ENCODE measurements at regions not wholly inside any gene's neighbourhood (a gene's known extent, or its start where the extent isn't known, plus 50 kb on each side); places are given as distances from the start of the nearest gene placed in this dataset.

DNA sequence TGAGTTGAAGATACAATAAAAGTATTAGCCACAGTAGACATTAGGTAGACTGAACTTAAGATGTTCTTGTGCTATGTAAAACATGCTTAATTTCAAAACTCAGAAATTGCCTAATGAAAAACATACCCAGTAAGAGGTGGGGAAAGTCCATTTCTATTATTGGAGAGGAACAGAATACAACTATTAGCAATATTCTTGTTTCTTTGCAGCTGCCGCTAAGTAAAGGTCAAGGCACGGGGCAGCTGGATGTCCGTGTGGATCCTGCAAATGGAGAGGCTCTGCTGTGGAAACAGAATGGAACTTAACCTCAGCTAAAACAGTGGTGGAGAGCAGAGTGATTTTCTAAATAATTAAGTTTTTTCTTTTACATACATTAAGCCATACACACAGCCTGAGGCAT lies 139.2 kb upstream of the ARHGAP28 start:
- Histone ChIP-seq H3K9me3 (ENCODE audit: control insufficient read depth, low read length) (peaks cover 8% of the 10 kb centered on the region), H3K27ac (ENCODE audit: low read depth, low read length) (no peak overlapping the region), H3K4me3 (ENCODE audit: low read length) (no peak overlapping the region), H3K27me3 (ENCODE audit: control insufficient read depth, insufficient read depth, low read length, poor library complexity, severe bottlenecking) (no peaks in the 10 kb centered on the region), H3K36me3 (ENCODE audit: control insufficient read depth, insufficient read depth, low read length) (no peaks in the 10 kb centered on the region), H3K4me1 (ENCODE audit: control insufficient read depth, insufficient read depth, low read length) (no peaks in the 10 kb centered on the region), H3K9ac (ENCODE audit: extremely low read depth, low read length, poor library complexity, severe bottlenecking) (no peak overlapping the region)
- Mint-ChIP-seq H3K4me3 (no peak overlapping the region), H3K9me3 (peaks cover 7% of the 10 kb centered on the region), H3K36me3 (ENCODE audit: low read depth) (peaks cover 9% of the 10 kb centered on the region), H3K27ac (no peak overlapping the region), H3K4me1 (peaks cover 20% of the 10 kb centered on the region), H3K27me3 (ENCODE audit: insufficient read depth) (no peaks in the 10 kb centered on the region)
- WGBS, 2 experiments (ENCODE audit: insufficient coverage in 1 of 2, insufficient read length in 1 of 2) = 94% methylated on average over 3 of the region's 3 CpGs; no CpG with 5 or more reads in 1 of the 2 experiments
- DNase-seq = no peak
- TF ChIP-seq, protein P1, sequence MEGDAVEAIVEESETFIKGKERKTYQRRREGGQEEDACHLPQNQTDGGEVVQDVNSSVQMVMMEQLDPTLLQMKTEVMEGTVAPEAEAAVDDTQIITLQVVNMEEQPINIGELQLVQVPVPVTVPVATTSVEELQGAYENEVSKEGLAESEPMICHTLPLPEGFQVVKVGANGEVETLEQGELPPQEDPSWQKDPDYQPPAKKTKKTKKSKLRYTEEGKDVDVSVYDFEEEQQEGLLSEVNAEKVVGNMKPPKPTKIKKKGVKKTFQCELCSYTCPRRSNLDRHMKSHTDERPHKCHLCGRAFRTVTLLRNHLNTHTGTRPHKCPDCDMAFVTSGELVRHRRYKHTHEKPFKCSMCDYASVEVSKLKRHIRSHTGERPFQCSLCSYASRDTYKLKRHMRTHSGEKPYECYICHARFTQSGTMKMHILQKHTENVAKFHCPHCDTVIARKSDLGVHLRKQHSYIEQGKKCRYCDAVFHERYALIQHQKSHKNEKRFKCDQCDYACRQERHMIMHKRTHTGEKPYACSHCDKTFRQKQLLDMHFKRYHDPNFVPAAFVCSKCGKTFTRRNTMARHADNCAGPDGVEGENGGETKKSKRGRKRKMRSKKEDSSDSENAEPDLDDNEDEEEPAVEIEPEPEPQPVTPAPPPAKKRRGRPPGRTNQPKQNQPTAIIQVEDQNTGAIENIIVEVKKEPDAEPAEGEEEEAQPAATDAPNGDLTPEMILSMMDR (conservative IDR thresholded peaks at IDR 0.05) = no peak

DNA sequence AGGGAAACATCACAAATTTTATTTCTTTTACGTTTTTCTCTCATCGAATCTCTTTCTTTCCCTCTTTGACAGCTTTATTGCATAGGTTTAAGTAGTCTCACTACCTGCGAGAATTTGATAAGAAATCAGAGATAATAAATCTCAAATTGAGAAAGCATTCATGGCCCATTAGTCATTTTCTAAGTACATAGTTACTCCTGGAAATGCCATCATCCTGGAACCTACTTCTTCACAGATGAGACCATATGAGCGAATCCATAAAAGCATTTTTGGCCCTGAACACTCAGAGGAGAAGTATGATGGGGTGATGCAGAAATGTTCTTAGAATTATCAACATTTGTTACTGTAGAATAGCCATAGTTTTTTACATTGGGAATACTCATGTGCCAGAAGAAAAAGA lies 138.0 kb upstream of the ARHGAP28 start:
- TF ChIP-seq, protein P1 (conservative IDR thresholded peaks at IDR 0.05) = no peak

DNA sequence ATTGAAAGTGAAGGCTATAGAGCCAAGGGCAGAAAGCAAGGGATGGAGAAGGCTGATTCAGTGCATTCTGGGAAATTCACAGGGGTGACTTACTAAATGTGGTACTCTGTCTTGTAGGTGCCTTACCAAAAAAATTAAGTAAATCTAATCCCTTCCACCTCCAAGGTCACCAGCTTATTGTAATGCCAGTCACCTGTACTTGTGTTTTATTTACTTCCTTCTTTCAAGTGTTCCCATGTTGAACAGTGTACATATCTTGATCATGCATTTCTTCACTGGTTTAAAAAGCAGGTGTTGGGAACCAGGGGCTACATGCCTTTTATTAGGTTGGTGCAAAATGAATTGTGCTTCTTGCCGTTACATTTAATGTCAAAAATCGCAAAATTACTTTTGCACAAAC lies 137.0 kb upstream of the ARHGAP28 start:
- H3K4me3 ChIP-seq (ENCODE audit: low read length) = no peak overlapping the region
- no peaks in the 10 kb centered on the region for H3K27me3 Mint-ChIP-seq (ENCODE audit: insufficient read depth)
- H3K27ac Mint-ChIP-seq = no peak overlapping the region
- peaks cover 7% of the 10 kb centered on the region for H3K9me3 ChIP-seq (ENCODE audit: control insufficient read depth, low read length)
- no peak for DNase-seq
- H3K27me3 ChIP-seq (ENCODE audit: control insufficient read depth, insufficient read depth, low read length, poor library complexity, severe bottlenecking) = no peaks in the 10 kb centered on the region
- H3K4me1 ChIP-seq (ENCODE audit: control insufficient read depth, insufficient read depth, low read length) = peaks cover 11% of the 10 kb centered on the region
- TF ChIP-seq, protein P1 (conservative IDR thresholded peaks at IDR 0.05) = no peak
- no peak overlapping the region for H3K9ac ChIP-seq (ENCODE audit: extremely low read depth, low read length, poor library complexity, severe bottlenecking)
- no peak overlapping the region for H3K4me3 Mint-ChIP-seq
- peaks cover 30% of the 10 kb centered on the region for H3K4me1 Mint-ChIP-seq
- H3K36me3 Mint-ChIP-seq (ENCODE audit: low read depth) = peaks cover 7% of the 10 kb centered on the region
- H3K9me3 Mint-ChIP-seq = peaks cover 1% of the 10 kb centered on the region
- H3K36me3 ChIP-seq (ENCODE audit: control insufficient read depth, insufficient read depth, low read length) = no peaks in the 10 kb centered on the region
- WGBS, 2 experiments (ENCODE audit: insufficient coverage in 1 of 2, insufficient read length in 1 of 2) = 86 to 100% methylated on average over 2 of the region's 2 CpGs
- no peak overlapping the region for H3K27ac ChIP-seq (ENCODE audit: low read depth, low read length)

More for the DNA sequence above, 138.0 kb upstream of the ARHGAP28 start:
- Histone ChIP-seq H3K4me1 (ENCODE audit: control insufficient read depth, insufficient read depth, low read length) (peaks cover 5% of the 10 kb centered on the region), H3K9me3 (ENCODE audit: control insufficient read depth, low read length) (peaks cover 7% of the 10 kb centered on the region), H3K9ac (ENCODE audit: extremely low read depth, low read length, poor library complexity, severe bottlenecking) (no peak overlapping the region), H3K4me3 (ENCODE audit: low read length) (no peak overlapping the region), H3K27ac (ENCODE audit: low read depth, low read length) (no peak overlapping the region), H3K27me3 (ENCODE audit: control insufficient read depth, insufficient read depth, low read length, poor library complexity, severe bottlenecking) (no peaks in the 10 kb centered on the region), H3K36me3 (ENCODE audit: control insufficient read depth, insufficient read depth, low read length) (no peaks in the 10 kb centered on the region)
- Mint-ChIP-seq H3K27ac (no peak overlapping the region), H3K36me3 (ENCODE audit: low read depth) (peaks cover 7% of the 10 kb centered on the region), H3K4me1 (peaks cover 30% of the 10 kb centered on the region), H3K27me3 (ENCODE audit: insufficient read depth) (no peaks in the 10 kb centered on the region), H3K9me3 (peaks cover 1% of the 10 kb centered on the region), H3K4me3 (no peak overlapping the region)
- DNase-seq = no peak
- WGBS, 2 experiments (ENCODE audit: insufficient coverage in 1 of 2, insufficient read length in 1 of 2) = 98 to 100% methylated on average over 2 to 4 of the region's 4 CpGs
